ENCODE measurements at regions not wholly inside any gene's neighbourhood (a gene's known extent, or its start where the extent isn't known, plus 50 kb on each side); places are given as distances from the start of the nearest gene placed in this dataset.
"Not testable (repeated sequence)": the region's sequence is repeated elsewhere in the genome, so short reads cannot be mapped to it uniquely, and the experiment has no call there.

GRCh38 chr10:7108141-7108540, 302.7 kb downstream of the SFMBT2 start:
- H3K4me3 ChIP-seq (ENCODE audit: low read depth, low read length), result no peak overlapping the region
- DNase-seq (ENCODE audit: low read depth, low spot score), result no peak
- in situ Hi-C loops (cut with HindIII; ENCODE audit: low sequenced_read_pairs), result no loop called here
- TF ChIP-seq, protein P1, sequence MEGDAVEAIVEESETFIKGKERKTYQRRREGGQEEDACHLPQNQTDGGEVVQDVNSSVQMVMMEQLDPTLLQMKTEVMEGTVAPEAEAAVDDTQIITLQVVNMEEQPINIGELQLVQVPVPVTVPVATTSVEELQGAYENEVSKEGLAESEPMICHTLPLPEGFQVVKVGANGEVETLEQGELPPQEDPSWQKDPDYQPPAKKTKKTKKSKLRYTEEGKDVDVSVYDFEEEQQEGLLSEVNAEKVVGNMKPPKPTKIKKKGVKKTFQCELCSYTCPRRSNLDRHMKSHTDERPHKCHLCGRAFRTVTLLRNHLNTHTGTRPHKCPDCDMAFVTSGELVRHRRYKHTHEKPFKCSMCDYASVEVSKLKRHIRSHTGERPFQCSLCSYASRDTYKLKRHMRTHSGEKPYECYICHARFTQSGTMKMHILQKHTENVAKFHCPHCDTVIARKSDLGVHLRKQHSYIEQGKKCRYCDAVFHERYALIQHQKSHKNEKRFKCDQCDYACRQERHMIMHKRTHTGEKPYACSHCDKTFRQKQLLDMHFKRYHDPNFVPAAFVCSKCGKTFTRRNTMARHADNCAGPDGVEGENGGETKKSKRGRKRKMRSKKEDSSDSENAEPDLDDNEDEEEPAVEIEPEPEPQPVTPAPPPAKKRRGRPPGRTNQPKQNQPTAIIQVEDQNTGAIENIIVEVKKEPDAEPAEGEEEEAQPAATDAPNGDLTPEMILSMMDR (IDR thresholded peaks at IDR 0.05; ENCODE audit: low read depth, low read length), result no peak

GRCh38 chr10:7107285-7107684, 303.5 kb downstream of the SFMBT2 start:
- in situ Hi-C loops (cut with HindIII; ENCODE audit: low sequenced_read_pairs), result no loop called here
- TF ChIP-seq, protein P1 (IDR thresholded peaks at IDR 0.05; ENCODE audit: low read depth, low read length), result no peak
- DNase-seq (ENCODE audit: low read depth, low spot score), result peak; percentile 68
- no peak overlapping the region for H3K4me3 ChIP-seq (ENCODE audit: low read depth, low read length)

GRCh38 chr10:7104379-7104778, 306.5 kb downstream of the SFMBT2 start:
- DNase-seq (ENCODE audit: low read depth, low spot score); H3K4me3 ChIP-seq (ENCODE audit: low read depth, low read length); in situ Hi-C loops (cut with HindIII; ENCODE audit: low sequenced_read_pairs): not testable (repeated sequence)

- DNase-seq (ENCODE audit: low read depth, low spot score), result no peak
Measured at GRCh38 chr10:7102557-7103349, 308.1 kb downstream of the SFMBT2 start.

GRCh38 chr10:7102084-7102483, 308.8 kb downstream of the SFMBT2 start:
- in situ Hi-C loops (cut with HindIII; ENCODE audit: low sequenced_read_pairs), result no loop called here
- no peak for DNase-seq (ENCODE audit: low read depth, low spot score)
- TF ChIP-seq, protein P1 (IDR thresholded peaks at IDR 0.05; ENCODE audit: low read depth, low read length), result no peak
- H3K4me3 ChIP-seq (ENCODE audit: low read depth, low read length), result no peak overlapping the region

More at GRCh38 chr10:7102557-7103349, 308.1 kb downstream of the SFMBT2 start:
- in situ Hi-C loops (cut with HindIII; ENCODE audit: low sequenced_read_pairs), result no loop called here
- TF ChIP-seq, protein P1 (IDR thresholded peaks at IDR 0.05; ENCODE audit: low read depth, low read length), result no peak
- no peak overlapping the region for H3K4me3 ChIP-seq (ENCODE audit: low read depth, low read length)

DNA sequence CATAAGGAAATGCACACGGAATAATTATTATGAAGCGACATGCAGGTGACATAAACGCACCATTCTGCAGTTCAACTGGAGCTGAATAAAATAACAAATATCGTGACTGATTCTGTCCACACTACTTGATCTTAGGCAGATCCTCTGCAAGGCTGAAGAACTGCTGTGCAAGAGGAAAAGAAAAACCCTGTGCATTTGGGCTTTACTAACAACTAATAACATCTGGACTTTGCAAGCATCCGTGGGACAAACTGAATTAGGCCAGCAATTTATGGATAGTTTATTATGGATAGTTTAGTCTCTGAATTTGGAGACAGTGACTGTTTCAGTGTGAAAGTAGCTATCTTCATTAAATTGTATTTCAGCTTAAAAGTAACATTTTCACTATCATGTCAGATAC, 309.4 kb downstream of the SFMBT2 start:
- in situ Hi-C loops (cut with HindIII; ENCODE audit: low sequenced_read_pairs), result no loop called here
- H3K4me3 ChIP-seq (ENCODE audit: low read depth, low read length), result no peak overlapping the region
- TF ChIP-seq, protein P1 (IDR thresholded peaks at IDR 0.05; ENCODE audit: low read depth, low read length), result no peak
- no peak for DNase-seq (ENCODE audit: low read depth, low spot score)

DNA sequence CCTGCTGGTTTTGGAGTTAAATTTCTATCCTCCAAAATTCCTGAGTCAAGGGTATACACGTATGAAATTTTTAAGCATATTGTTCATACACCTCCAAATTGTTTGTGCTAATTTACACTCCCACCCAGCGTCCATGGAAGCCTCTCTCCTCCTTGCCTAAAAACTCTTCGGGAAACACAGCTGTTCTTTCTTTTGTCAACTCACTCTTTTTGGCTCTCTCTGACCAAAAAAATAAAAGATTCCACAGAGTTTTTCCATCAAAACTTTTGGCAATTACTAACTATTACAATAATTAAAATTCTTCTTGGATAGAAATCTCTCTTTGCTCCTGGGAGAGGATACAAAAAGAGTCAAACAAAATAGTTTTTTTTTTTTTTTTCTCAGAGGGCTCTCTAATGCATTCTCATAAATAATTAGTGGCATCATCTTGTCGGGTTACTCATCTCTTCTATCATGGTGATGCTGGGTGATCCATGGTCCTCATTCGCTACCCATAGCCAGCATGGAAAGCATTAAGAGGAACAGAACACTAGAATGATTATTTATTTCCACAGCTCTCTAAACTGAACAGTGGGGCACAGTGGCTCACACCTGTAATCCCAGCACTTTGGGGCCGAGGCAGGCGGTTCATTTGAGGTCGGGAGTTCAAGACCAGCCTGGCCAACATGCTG, 310.7 kb downstream of the SFMBT2 start:
- no peak overlapping the region for H3K4me3 ChIP-seq (ENCODE audit: low read depth, low read length)
- in situ Hi-C loops (cut with HindIII; ENCODE audit: low sequenced_read_pairs), result no loop called here
- no peak for DNase-seq (ENCODE audit: low read depth, low spot score)
- TF ChIP-seq, protein P1 (IDR thresholded peaks at IDR 0.05; ENCODE audit: low read depth, low read length), result no peak

Measured in astrocyte of the spinal cord (primary cell).